D341Med (cell line): ENCODE measurements at regions not wholly inside any gene's neighbourhood (a gene's known extent, or its start where the extent isn't known, plus 50 kb on each side); places are given as distances from the start of the nearest gene placed in this dataset.
"Not testable (repeated sequence)": the region's sequence is repeated elsewhere in the genome, so short reads cannot be mapped to it uniquely, and the experiment has no call there.

Experiments
- DNase-seq: peaks from one replicate; pipeline ENCODE4 v3.0.0; 2012; ENCODE audit warnings: low spot score

GRCh38 chr3:146382386-146382785 lies 87.0 kb downstream of the PLSCR2 start:
- peak; percentile 18 for DNase-seq

- no peak for DNase-seq
Observed at GRCh38 chr3:146380046-146380445, 89.3 kb downstream of the PLSCR2 start.

GRCh38 chr3:146375219-146375618 lies 94.1 kb downstream of the PLSCR2 start:
- DNase-seq, result no peak

GRCh38 chr3:146374146-146374545 lies 95.2 kb downstream of the PLSCR2 start:
- no peak for DNase-seq

- no peak for DNase-seq
Observed at GRCh38 chr3:146371902-146372301, 97.5 kb downstream of the PLSCR2 start.

- DNase-seq, result no peak
Observed at GRCh38 chr3:146368882-146369523, 100.4 kb downstream of the PLSCR2 start.

GRCh38 chr3:146359841-146360240 lies 108.9 kb upstream of the PLSCR4 start:
- no peak for DNase-seq

GRCh38 chr3:146354421-146354820 lies 103.5 kb upstream of the PLSCR4 start:
- DNase-seq, result not testable (repeated sequence)

GRCh38 chr3:146350852-146351251 lies 99.9 kb upstream of the PLSCR4 start:
- no peak for DNase-seq

- DNase-seq, result no peak
Observed at GRCh38 chr3:146345900-146346299, 95.0 kb upstream of the PLSCR4 start.

GRCh38 chr3:146343551-146343950 lies 92.6 kb upstream of the PLSCR4 start:
- no peak for DNase-seq

GRCh38 chr3:146342989-146343388 lies 92.1 kb upstream of the PLSCR4 start:
- no peak for DNase-seq

- DNase-seq, result no peak
Observed at GRCh38 chr3:146339349-146339748, 88.4 kb upstream of the PLSCR4 start.

GRCh38 chr3:146337991-146338390 lies 87.1 kb upstream of the PLSCR4 start:
- DNase-seq, result no peak

GRCh38 chr3:146335386-146335785 lies 84.5 kb upstream of the PLSCR4 start:
- no peak for DNase-seq

GRCh38 chr3:146334151-146334550 lies 83.2 kb upstream of the PLSCR4 start:
- no peak for DNase-seq

- DNase-seq, result no peak
Observed at GRCh38 chr3:146331967-146332366, 81.1 kb upstream of the PLSCR4 start.

GRCh38 chr3:146326875-146327543 lies 76.1 kb upstream of the PLSCR4 start:
- DNase-seq, result peak; percentile 45

- DNase-seq, result no peak
Observed at GRCh38 chr3:146325170-146325569, 74.3 kb upstream of the PLSCR4 start.

GRCh38 chr3:146322216-146322817 lies 71.4 kb upstream of the PLSCR4 start:
- DNase-seq, result no peak

- DNase-seq, result no peak
Observed at GRCh38 chr3:146314871-146315270, 64.0 kb upstream of the PLSCR4 start.

GRCh38 chr3:146313746-146314111 lies 62.8 kb upstream of the PLSCR4 start:
- DNase-seq, result no peak

GRCh38 chr3:146313031-146313745 lies 62.3 kb upstream of the PLSCR4 start:
- no peak for DNase-seq
